Islet of Langerhans (tissue), 1 donor: ENCODE measurements at regions not wholly inside any gene's neighbourhood (a gene's known extent, or its start where the extent isn't known, plus 50 kb on each side); places are given as distances from the start of the nearest gene placed in this dataset.

Experiments
- FAIRE-seq: peaks from one replicate; lab custom pipeline; 2011; peaks lifted over from hg19 to GRCh38; lab: Jason Lieb, UNC

- no peak for FAIRE-seq
These were observed 635.4 kb downstream of the BRD1 start for GRCh38 chr22:49192180-49192856.

DNA sequence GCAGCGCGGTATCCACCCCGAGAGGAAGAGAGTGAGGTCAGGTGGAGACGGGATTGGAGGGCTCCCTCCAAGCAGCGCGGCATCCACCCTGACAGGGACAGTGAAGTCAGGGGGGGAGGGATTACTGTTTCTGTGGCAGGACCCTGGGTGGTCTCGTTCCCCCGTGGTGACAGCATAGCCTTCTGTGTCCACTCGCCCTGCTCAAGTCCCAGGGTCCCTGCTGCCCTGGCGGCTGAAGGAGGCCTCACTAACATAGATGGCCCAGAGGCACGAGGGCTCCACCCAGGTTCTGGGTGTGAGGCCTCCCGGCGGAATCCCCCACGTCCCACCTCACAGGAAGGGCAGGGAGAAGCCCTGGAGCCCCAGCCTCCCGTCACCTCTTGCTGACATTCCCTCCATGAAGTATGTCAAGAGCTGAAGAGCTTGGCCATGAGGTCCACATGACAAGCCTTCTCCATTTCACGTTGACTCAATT is 636.1 kb downstream of the BRD1 start:
- no peak for FAIRE-seq

- FAIRE-seq = no peak
These were observed 636.7 kb downstream of the BRD1 start for GRCh38 chr22:49190816-49191505.

DNA sequence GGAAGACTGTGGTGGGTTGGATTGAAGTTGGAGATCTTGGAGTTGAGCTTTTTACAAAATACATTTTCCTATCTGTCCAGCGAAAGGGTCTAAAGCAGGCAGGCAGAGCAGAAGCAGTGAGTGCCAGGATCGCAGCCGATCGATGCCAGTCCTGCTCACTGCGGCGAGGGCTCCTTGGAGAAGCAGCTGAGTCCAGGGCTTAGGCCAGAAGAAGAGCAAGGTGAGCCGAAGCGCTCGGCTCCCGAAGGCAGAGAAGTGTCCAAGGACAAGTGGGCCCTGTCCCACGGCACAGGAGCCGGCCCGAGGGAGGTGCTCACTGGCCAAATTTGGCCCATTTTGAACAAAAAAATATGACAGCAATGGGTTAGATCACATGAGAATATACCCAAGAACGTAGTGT is 637.8 kb downstream of the BRD1 start:
- no peak for FAIRE-seq

GRCh38 chr22:49188591-49188990 is 639.1 kb downstream of the BRD1 start:
- no peak for FAIRE-seq

DNA sequence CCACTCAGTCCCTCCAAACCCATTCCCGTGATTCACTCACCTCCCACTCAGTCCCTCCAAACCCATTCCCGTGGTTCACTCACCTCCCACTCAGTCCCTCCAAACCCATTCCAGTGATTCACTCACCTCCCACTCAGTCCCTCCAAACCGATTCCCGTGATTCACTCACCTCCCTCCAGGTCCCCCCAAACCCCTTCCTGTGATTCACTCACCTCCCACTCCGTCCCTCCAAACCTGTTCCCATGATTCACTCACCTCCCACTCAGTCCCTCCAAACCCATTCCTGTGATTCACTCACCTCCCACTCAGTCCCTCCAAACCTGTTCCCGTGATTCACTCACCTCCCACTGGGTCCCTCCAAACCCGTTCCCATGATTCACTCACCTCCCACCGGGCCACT is 639.6 kb downstream of the BRD1 start:
- FAIRE-seq = no peak

GRCh38 chr22:49186762-49187161 is 640.9 kb downstream of the BRD1 start:
- FAIRE-seq = no peak

GRCh38 chr22:49186293-49186692 is 641.4 kb downstream of the BRD1 start:
- no peak for FAIRE-seq

DNA sequence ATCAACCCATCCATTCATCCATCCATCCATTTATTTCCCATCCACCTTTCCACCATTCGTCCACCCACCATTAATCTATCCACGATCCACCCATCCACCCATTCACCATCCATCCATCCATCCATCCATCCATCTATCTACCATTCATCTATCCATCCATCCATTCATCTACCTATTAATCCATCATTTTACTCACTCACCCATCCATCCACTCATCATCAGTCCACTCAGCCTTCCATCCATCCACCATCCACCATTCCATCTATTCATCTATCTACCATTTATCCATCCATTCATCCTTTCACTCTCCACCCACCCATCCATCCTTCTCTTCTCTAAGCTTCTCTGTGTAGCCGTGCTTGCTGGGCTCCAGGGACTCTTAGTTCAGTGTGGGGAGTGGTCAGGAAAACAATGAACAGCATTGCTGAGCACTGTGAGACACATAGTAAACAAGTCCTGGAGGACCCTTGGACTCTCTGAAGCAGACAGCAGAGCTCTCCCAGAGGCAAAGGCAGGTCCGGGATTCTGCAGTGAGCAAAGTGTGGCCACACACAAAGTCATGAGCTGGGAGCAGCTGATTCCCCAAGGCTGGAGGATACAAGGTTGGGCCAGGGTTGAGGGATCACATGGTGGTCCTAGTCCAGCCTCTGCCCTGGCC is 642.2 kb downstream of the BRD1 start:
- no peak for FAIRE-seq

GRCh38 chr22:49184736-49185135 is 642.9 kb downstream of the BRD1 start:
- no peak for FAIRE-seq

DNA sequence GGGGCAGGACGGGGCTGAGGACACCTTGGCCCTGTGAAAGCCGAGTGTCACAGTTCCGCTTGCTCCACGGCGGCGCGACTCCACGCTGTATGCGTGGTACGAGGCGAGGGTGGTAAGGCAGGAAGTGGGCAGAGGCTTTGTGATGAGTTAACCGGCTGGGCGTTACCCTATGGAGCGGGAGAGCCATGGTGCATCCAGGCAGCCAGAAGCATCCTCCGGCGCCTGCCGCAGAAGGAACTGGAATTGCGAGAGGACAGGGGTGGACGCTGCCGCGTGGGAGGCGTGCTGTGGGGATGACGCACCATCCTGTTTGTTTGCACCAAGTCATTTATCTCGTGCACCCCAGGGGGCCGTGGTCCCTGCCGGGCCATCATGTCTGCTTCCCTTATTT is 643.9 kb downstream of the BRD1 start:
- FAIRE-seq = no peak

DNA sequence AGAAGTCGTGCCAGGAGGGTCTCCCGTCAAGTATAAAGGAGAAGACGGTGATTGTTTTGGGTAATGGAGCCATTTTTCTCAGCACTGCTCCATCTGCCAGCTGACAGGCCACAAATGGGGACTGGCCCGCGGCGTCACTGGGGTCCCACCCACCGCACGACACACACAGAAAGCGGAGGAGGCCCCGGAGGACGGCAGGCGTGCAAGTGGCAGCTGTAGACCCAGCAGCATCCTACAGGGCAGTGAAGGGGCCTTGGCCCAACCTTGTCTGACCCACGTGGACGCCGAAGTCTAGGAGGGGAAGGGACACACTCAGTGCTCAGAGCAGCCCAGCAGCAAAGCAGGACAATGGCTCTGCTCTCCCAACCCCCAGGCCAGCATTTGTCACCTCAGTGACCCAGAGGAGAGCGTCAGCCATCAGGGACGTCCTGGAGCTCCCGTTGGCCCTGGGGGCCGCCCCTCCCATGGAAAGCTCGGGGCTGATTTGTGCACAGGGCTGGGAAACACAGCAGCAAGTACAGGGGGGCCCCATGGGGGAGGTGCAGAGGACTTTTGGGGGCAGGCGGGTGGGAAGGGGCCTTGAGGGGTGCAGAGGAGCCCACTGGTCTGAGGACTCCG is 644.4 kb downstream of the BRD1 start:
- FAIRE-seq = no peak

GRCh38 chr22:49182416-49182815 is 645.3 kb downstream of the BRD1 start:
- no peak for FAIRE-seq

- FAIRE-seq = no peak
These were observed 645.7 kb downstream of the BRD1 start for GRCh38 chr22:49181942-49182341.

GRCh38 chr22:49181431-49181830 is 646.2 kb downstream of the BRD1 start:
- no peak for FAIRE-seq

DNA sequence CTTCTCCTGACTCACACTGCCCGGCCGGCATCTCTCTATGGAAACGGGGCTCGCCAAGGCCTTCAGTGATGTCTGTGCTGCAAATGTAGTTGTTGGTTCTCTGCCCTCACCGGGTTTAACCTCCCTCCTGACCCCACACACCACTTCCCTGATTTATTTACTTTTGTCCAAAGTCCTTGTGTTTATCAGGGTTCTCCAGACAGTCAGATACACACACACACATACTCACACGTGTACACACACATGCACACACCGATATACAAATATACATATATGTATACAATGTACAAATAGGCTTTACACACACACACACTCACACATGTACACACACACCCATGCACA is 647.0 kb downstream of the BRD1 start:
- no peak for FAIRE-seq

- FAIRE-seq = no peak
These were observed 647.6 kb downstream of the BRD1 start for GRCh38 chr22:49179886-49180682.

- FAIRE-seq = no peak
These were observed 648.5 kb downstream of the BRD1 start for GRCh38 chr22:49179175-49179574.

DNA sequence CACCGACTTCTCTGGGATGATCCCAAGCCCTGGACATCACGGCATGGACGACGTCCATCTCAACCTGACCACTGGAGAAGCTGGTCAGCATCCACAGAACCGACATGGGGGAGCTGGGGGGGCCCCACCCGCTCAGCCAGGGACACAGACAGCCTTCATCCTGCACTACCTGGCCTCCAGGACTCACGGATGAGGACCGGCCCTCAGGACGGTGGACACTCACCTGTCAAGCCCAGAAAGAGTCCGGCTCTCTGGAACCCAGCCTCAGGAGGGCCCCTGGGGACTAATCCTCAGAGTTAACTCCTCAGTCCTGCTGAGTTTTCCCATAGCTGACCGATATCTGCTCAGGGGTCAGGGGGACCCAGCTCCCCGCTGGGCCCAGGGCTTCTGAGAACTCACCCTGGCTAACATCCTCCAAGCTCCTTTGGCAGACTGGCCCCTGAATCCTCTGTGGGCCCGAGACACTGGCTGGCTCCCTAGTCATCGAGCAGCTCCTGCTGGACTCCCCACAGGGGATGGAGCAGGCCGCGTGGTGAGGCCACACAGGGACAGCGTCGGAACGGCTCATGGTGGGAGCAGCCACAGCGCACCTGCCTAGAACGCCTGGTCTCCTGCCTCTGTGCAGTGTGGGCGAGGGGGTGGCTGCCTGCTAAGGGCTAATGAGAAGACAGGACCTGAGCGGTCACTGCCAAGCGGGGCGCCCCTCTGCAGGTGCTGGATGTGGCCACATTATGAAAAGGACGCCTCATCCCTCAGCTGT is 649.2 kb downstream of the BRD1 start:
- no peak for FAIRE-seq

GRCh38 chr22:49177666-49178065 is 650.0 kb downstream of the BRD1 start:
- FAIRE-seq = no peak

- no peak for FAIRE-seq
These were observed 650.7 kb downstream of the BRD1 start for GRCh38 chr22:49176956-49177355.

GRCh38 chr22:49170053-49170452 is 657.6 kb downstream of the BRD1 start:
- FAIRE-seq = no peak
